ENCODE measurements at regions not wholly inside any gene's neighbourhood (a gene's known extent, or its start where the extent isn't known, plus 50 kb on each side); places are given as distances from the start of the nearest gene placed in this dataset.

DNA sequence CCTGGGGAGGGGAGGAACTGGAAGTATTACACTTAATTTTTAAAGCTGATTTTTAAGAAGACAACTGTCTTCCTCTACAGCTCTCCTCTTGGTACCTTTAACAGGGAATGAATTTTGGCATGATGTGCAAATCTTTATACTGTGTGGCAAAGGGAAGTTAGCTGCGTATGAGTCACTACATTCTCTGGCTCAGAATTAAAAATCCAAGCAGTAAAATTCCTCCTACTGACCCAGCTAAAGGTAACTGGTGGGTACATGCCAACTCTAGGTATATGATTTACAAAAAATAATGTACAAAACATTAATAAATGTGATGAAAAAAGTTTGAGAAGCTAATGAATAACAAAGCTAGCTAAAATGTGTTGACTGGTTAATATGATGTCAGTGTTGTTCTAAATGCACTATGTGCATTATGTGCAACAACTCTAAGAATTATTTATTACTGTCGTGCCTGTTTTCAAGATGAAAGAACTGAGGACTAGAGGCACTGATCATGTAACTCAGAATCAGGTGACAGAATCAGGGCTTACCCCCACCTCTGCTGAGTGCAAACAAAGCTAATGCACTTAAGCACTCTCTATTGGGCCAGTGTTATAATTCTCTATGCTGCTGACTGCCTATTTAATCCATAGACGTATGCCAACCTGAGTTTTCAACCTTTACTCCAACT, 194.7 kb upstream of the CADPS start:
- no peak for DNase-seq
- ChIA-PET POLR2A (interaction anchor here (0.6 kb wide), 1 partner anchor 50 kb away, joined by 4 read pairs; no protein-coding TSS in a partner anchor), CTCF (no interaction called here)

DNA sequence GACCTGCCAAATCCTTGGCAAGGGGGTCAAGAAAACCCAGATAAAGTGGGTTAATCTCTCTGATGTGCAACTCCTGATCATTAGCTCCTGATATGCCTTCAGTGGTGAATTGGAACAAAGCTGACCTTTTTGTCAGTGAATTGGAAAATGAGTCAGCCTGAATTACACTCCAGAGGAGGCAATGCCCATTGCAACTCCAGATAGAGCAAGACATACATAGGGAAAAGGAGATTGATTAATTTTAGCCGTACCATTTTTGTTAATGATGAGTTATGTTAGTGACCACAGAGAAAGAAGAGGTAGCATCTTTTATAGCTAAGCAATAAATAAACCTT, 195.2 kb upstream of the CADPS start:
- H3K27ac ChIP-seq (ENCODE audit: low read depth in 2 of 2, low read length in 1 of 2): no peak overlapping the region
- no peak overlapping the region for H2AFZ ChIP-seq (ENCODE audit: low read depth)
- no peaks in the 10 kb centered on the region for H3K4me1 ChIP-seq (ENCODE audit: control insufficient read depth in 1 of 2, insufficient read depth in 2 of 2, low read depth in 1 of 2, low read length in 1 of 2)
- H3K36me3 ChIP-seq (replicated peaks in 1 of 2; ENCODE audit: control insufficient read depth in 1 of 2, insufficient read depth in 2 of 2, low read length in 1 of 2): no peaks in the 10 kb centered on the region
- H3K4me3 ChIP-seq (ENCODE audit: low read depth in 2 of 2, low read length in 1 of 2): no peak overlapping the region
- CTCF ChIA-PET: no interaction called here
- H3K79me2 ChIP-seq (ENCODE audit: insufficient read depth): no peaks in the 10 kb centered on the region
- TF ChIP-seq MEF2A (IDR thresholded peaks at IDR 0.05; ENCODE audit: borderline replicate concordance, low read depth) (no peak), FOSL2 (IDR thresholded peaks at IDR 0.05; ENCODE audit: borderline replicate concordance, low read depth) (no peak), RFX5 (IDR thresholded peaks at IDR 0.05; ENCODE audit: low read length) (no peak), EZH2phosphoT487 (IDR thresholded peaks at IDR 0.05; ENCODE audit: borderline replicate concordance, low read depth) (no peak)
- no peaks in the 10 kb centered on the region for H4K20me1 ChIP-seq (ENCODE audit: insufficient read depth)
- 56% methylated on average over 1 of the region's 1 CpG for WGBS (ENCODE audit: low lambda C conversion rate)
- H3K9ac ChIP-seq: no peak overlapping the region
- H3K9me2 ChIP-seq: no peaks in the 10 kb centered on the region
- no peaks in the 10 kb centered on the region for H3F3A ChIP-seq (replicated peaks; ENCODE audit: insufficient read depth)
- H3K27me3 ChIP-seq (ENCODE audit: insufficient read depth): no peaks in the 10 kb centered on the region
- POLR2A ChIA-PET: no interaction called here
- H3K9me3 ChIP-seq: no peaks in the 10 kb centered on the region
- no peak for DNase-seq
- H3K4me2 ChIP-seq: no peak overlapping the region

More for the DNA sequence above, 194.7 kb upstream of the CADPS start:
- H3K4me2 ChIP-seq: no peak overlapping the region
- H3K9me2 ChIP-seq: no peaks in the 10 kb centered on the region
- H3K9ac ChIP-seq: no peak overlapping the region
- H3K4me3 ChIP-seq (ENCODE audit: low read depth in 2 of 2, low read length in 1 of 2): no peak overlapping the region
- no peaks in the 10 kb centered on the region for H3K27me3 ChIP-seq (ENCODE audit: insufficient read depth)
- H3K79me2 ChIP-seq (ENCODE audit: insufficient read depth): no peaks in the 10 kb centered on the region
- no peak overlapping the region for H2AFZ ChIP-seq (ENCODE audit: low read depth)
- H3K4me1 ChIP-seq (ENCODE audit: control insufficient read depth in 1 of 2, insufficient read depth in 2 of 2, low read depth in 1 of 2, low read length in 1 of 2): no peaks in the 10 kb centered on the region
- WGBS (ENCODE audit: low lambda C conversion rate): 31% methylated on average over 3 of the region's 3 CpGs
- H4K20me1 ChIP-seq (ENCODE audit: insufficient read depth): no peaks in the 10 kb centered on the region
- no peaks in the 10 kb centered on the region for H3F3A ChIP-seq (replicated peaks; ENCODE audit: insufficient read depth)
- 0 out of 2 replicates have a peak, but pooled peaks have one; percentile 17 for TF ChIP-seq NFIC (IDR thresholded peaks at IDR 0.05; ENCODE audit: borderline replicate concordance)
- peak; percentile 30 for TF ChIP-seq JUND (IDR thresholded peaks at IDR 0.05)
- TF ChIP-seq RAD21 (IDR thresholded peaks at IDR 0.05; ENCODE audit: low read length): no peak
- TF ChIP-seq MEF2A (IDR thresholded peaks at IDR 0.05; ENCODE audit: borderline replicate concordance, low read depth): no peak
- peak; percentile 40; the same call in 1 of the 2 replicates for TF ChIP-seq FOSL2 (IDR thresholded peaks at IDR 0.05; ENCODE audit: borderline replicate concordance, low read depth)
- H3K36me3 ChIP-seq (replicated peaks in 1 of 2; ENCODE audit: control insufficient read depth in 1 of 2, insufficient read depth in 2 of 2, low read length in 1 of 2): no peaks in the 10 kb centered on the region
- H3K27ac ChIP-seq (ENCODE audit: low read depth in 2 of 2, low read length in 1 of 2): no peak overlapping the region
- no peaks in the 10 kb centered on the region for H3K9me3 ChIP-seq

DNA sequence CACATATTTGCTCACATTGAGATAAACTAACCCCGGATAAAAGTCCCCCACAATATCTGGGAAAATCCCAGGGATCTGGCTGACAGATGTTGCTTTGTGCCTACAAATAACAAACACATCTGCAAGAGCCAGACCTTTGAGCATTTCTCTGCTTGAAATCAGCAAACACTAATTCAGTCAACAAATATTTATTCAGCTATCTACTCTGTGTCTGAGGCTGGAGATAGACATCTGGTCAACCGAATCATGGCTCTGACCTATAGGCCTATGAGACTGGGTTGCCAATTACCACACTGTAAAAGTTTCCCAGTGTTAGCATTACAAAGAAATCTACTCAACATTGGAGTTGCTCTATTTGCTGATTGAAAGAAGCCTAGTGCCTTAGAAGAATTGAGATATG, 201.1 kb upstream of the CADPS start:
- no peak for DNase-seq
- no peaks in the 10 kb centered on the region for H3K4me1 ChIP-seq (ENCODE audit: control insufficient read depth in 1 of 2, insufficient read depth in 2 of 2, low read depth in 1 of 2, low read length in 1 of 2)
- no peaks in the 10 kb centered on the region for H4K20me1 ChIP-seq (ENCODE audit: insufficient read depth)
- ChIA-PET CTCF (interaction anchor here (1.3 kb wide), 1 partner anchor 202 kb away, joined by 3 read pairs; the partner anchor contains the start of gene CADPS), POLR2A (no interaction called here)
- H3K79me2 ChIP-seq (ENCODE audit: insufficient read depth): no peaks in the 10 kb centered on the region
- no peak overlapping the region for H2AFZ ChIP-seq (ENCODE audit: low read depth)
- H3K4me3 ChIP-seq (ENCODE audit: low read depth in 2 of 2, low read length in 1 of 2): no peak overlapping the region
- no peaks in the 10 kb centered on the region for H3F3A ChIP-seq (replicated peaks; ENCODE audit: insufficient read depth)
- no peaks in the 10 kb centered on the region for H3K9me3 ChIP-seq
- no peak overlapping the region for H3K27ac ChIP-seq (ENCODE audit: low read depth in 2 of 2, low read length in 1 of 2)
- no peak overlapping the region for H3K9ac ChIP-seq
- H3K9me2 ChIP-seq: no peaks in the 10 kb centered on the region
- no peak for TF ChIP-seq CHD2 (IDR thresholded peaks at IDR 0.05; ENCODE audit: low read length, partially characterized antibody)
- TF ChIP-seq POLR2AphosphoS5 (IDR thresholded peaks at IDR 0.05; ENCODE audit: low read depth, low read length): no peak
- TF ChIP-seq, protein P1, sequence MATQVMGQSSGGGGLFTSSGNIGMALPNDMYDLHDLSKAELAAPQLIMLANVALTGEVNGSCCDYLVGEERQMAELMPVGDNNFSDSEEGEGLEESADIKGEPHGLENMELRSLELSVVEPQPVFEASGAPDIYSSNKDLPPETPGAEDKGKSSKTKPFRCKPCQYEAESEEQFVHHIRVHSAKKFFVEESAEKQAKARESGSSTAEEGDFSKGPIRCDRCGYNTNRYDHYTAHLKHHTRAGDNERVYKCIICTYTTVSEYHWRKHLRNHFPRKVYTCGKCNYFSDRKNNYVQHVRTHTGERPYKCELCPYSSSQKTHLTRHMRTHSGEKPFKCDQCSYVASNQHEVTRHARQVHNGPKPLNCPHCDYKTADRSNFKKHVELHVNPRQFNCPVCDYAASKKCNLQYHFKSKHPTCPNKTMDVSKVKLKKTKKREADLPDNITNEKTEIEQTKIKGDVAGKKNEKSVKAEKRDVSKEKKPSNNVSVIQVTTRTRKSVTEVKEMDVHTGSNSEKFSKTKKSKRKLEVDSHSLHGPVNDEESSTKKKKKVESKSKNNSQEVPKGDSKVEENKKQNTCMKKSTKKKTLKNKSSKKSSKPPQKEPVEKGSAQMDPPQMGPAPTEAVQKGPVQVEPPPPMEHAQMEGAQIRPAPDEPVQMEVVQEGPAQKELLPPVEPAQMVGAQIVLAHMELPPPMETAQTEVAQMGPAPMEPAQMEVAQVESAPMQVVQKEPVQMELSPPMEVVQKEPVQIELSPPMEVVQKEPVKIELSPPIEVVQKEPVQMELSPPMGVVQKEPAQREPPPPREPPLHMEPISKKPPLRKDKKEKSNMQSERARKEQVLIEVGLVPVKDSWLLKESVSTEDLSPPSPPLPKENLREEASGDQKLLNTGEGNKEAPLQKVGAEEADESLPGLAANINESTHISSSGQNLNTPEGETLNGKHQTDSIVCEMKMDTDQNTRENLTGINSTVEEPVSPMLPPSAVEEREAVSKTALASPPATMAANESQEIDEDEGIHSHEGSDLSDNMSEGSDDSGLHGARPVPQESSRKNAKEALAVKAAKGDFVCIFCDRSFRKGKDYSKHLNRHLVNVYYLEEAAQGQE (IDR thresholded peaks at IDR 0.05; ENCODE audit: low read depth, low read length): no peak
- TF ChIP-seq, protein P2, sequence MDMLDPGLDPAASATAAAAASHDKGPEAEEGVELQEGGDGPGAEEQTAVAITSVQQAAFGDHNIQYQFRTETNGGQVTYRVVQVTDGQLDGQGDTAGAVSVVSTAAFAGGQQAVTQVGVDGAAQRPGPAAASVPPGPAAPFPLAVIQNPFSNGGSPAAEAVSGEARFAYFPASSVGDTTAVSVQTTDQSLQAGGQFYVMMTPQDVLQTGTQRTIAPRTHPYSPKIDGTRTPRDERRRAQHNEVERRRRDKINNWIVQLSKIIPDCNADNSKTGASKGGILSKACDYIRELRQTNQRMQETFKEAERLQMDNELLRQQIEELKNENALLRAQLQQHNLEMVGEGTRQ (IDR thresholded peaks at IDR 0.05; ENCODE audit: borderline replicate concordance, low read depth, low read length): no peak
- 0 out of 2 replicates have a peak, but pooled peaks have one; percentile 25 for TF ChIP-seq RCOR1 (IDR thresholded peaks at IDR 0.05; ENCODE audit: low read length)
- TF ChIP-seq NRF1 (IDR thresholded peaks at IDR 0.05; ENCODE audit: low read depth, low read length): no peak
- TF ChIP-seq JUND (IDR thresholded peaks at IDR 0.05): no peak
- H3K27me3 ChIP-seq (ENCODE audit: insufficient read depth): no peaks in the 10 kb centered on the region
- no peak overlapping the region for H3K4me2 ChIP-seq
- no peaks in the 10 kb centered on the region for H3K36me3 ChIP-seq (replicated peaks in 1 of 2; ENCODE audit: control insufficient read depth in 1 of 2, insufficient read depth in 2 of 2, low read length in 1 of 2)
- WGBS (ENCODE audit: low lambda C conversion rate): 42% methylated on average over 2 of the region's 2 CpGs

All from SK-N-SH (cell line).